Inflammatory macrophage (primary cell): ENCODE measurements at regions not wholly inside any gene's neighbourhood (a gene's known extent, or its start where the extent isn't known, plus 50 kb on each side); places are given as distances from the start of the nearest gene placed in this dataset.

ENCODE experiments used
- DNase-seq, 2 donors: peaks; one replicate each; pipeline ENCODE4 v3.0.0-alpha.2; 2020 to 2022

DNA sequence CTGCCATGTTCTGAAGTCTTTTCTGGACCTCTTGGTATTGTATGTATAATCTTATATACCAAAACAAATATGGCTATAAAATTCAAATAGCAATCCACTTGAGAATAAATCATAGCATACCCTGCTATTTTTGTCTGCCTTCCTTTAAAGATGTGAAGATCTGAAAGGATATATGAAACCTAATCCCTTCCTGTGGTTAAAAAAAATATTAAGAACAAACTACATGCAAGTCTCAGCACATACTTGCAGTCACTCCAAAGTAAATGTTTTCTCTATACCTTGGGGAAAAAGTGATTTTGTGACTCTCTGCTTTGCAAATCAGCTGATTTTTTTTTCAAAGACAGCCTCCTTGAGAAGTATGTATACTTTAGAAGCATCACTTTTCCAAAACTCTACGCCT lies 322.9 kb downstream of the ANKRD50 start:
- DNase-seq = no peak

DNA sequence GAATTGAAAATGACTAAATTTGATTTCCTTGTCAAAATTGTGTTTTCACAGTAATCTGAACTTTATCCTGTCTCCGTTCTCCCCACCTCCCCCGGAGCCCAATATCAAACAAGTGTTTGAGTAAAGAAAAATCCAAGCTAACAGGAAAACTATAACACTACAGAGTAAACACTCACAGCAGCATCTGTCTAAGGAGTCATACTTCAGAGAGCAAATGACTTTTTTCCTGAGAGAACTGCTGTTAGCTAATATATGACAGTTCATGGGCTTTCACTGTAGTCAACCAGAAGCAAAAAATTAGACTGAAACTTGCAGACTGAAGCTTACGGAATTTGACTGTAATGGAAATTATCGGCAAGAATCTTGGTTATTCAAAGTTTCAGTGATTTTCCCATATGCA lies 321.7 kb downstream of the ANKRD50 start:
- no peak for DNase-seq

DNA sequence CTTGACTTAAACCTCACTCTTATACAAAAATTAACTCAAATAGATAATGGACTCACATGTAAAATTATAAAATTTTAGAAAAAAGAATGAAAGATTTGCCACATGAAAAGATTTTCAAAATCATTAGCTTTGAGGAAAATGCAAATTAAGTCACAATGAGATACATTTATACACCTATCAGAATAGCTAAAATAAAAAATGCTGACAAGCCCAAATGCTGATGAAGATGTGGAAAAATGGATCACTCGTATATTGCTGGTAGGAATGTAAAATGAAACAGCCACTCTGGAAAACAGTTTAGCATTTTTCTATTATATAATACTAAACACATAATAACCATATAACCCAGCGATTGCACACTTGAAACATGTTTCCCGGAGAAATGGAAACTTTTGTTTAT lies 316.2 kb downstream of the ANKRD50 start:
- DNase-seq = no peak

DNA sequence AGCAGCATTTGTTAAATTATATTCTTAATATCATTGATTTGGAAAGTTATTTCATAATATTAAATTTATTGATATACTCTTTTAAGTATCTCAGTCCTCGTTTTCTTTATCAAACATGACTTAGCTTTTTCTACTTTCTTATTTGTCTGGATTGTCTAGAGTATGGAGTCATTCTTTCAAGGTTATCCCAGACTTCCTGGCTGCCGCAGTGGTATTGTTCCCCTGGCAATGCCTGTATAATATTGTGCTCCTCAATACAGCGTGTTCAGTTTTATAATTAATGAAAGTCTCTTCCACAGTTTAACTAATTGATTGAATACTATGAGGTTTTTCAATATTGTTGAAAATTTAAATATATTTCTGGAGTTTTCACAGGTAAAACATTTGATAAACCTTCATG lies 310.9 kb downstream of the ANKRD50 start:
- DNase-seq = no peak

DNA sequence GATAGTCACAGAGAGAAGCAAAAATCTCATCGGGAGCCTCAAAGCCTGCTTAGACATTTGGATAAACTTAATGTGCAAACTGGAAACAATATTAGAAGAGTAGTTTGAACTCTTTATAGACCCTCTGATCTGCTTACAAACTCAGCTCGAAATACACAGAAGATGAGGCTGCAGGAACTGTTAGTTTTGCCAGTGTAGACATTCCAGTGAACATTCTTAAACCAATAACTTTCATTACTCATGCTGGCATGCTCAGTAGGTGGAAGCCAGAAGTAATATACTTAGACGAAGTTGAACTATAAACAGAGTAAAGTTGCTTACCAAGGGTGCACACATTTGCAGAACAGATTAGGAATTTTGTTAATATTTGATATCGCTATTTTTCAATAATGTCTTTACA lies 303.5 kb downstream of the ANKRD50 start:
- DNase-seq = no peak

DNA sequence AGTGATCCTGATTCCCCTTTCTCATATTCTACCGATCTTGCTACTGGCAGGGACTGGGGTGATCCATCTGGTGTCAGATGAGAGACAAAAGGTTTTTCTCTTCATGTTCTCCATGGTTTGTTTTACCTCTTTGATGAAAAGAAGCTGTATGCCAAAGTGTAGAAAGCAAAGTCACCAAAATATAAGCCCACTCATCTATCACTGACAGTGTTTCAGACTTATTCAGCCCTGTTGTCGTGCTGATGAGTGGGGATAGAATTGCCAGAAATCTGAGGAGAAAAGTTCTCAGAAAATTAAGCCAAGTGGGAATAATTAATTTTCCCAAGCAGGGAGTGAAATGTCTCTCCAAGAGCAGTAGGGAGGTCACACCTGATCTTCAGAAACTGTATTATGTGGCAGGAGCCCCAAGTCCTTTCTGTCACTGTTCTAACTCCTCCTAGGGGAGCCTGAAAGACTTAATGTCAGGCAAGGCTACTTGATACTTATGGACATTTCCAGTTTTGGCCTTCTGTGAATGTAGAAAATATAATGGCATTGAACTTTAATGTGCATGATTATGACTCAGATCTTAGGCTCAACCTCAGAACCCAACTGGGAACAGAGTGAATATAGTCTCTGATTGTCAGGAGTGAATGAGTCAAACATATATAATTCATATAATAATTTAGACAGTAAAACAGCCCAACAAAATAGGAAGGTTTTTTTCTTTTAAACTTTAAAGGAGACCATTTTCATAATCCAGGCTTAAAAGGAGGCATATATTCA lies 298.1 kb downstream of the ANKRD50 start:
- no peak for DNase-seq

DNA sequence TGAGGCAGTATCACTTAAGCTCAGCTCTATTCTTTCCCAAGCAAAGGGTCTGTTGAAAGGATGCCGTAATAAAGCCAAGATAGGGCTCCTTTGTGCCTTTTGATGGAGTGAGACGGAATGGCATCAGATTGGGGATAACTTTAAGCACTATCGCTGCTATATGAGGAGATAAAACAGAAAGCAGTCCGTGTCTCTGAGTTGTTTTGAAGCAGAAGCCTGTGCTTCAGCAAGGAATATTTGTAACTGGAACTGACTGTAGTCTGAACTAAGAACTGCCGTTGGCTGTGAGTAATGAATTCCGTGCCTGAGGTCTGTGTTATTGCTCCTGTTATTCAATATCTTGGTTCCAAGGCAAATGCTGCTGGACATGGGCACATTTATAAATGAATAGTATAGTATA lies 297.4 kb downstream of the ANKRD50 start:
- DNase-seq = no peak

DNA sequence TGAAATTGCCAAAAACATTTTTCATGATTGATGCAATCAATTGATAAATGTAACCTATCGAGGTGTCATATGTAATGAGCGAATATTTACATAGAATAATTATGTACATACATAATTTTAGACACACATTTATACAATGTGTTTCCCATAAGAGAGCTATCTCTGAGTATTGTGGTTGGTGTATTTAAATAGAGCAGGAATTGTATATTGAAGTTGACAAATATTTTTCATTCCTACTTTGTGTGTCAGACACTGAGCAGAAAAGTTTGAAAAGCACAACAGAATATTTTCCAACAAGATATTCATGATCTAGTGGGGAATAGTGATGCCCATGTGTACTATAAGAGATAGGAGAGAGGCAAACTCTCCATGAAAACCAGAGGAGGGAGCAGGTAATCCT lies 295.2 kb downstream of the ANKRD50 start:
- no peak for DNase-seq

DNA sequence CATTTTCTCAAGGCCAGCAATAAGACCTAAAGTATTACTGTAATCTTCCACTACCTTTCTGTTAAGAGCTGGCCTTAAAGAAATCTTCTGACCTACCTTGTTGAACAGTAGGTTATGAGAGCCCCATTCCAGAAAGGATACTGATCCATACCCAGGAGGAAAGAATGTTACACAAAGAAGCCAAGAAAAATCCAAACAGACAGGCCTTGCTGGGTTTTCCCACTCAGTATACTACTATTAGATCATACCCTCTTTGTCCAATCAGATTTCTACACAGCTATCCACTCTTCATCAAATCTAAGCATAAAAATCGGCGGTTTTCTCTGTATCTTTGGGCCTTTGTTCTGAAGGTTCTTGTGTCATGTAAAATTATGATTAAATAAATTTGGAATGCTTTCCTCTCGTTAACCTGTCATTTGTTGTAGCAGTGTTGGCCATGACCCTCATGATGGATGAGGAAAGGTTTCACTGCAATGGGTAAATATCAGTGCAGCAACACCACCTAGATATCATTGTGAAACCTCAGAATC lies 292.3 kb downstream of the ANKRD50 start:
- no peak for DNase-seq

DNA sequence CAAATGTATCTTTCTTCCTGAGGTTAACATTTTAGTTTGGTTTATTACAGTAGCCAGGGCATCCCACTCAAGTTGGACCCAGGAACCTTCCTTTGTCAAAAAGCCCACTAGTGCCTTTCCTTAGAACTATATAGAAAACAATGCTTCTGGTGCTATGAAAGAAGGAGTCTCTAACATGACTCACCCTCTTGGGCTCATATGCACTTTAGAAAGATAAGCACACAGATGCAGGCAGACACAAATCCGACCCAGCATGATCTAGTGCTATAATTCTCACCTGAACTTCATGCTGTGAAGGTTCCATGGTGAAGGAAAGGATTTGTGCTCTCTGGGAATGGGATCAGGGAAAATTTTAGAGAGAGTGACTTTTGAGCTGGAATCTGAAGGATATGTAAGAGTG lies 289.4 kb downstream of the ANKRD50 start:
- no peak for DNase-seq

DNA sequence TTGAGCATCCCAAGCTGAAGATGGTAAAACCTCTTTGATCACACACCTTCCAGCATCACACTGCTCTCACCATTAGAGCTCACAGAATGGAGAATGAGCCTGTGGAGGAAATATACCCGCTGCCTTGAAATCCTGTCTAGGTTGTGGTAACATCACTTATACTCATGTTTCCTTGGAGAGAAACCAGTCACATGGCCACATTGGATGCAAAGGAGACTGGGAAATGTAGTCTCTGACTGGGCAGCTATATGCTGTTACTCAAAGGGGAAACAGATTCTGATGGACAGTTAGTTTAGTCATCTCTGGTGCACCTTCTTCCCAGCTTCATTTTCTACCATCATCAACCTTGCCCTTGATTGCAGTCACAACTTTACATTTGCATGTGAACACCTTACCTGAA lies 286.3 kb downstream of the ANKRD50 start:
- no peak for DNase-seq

DNA sequence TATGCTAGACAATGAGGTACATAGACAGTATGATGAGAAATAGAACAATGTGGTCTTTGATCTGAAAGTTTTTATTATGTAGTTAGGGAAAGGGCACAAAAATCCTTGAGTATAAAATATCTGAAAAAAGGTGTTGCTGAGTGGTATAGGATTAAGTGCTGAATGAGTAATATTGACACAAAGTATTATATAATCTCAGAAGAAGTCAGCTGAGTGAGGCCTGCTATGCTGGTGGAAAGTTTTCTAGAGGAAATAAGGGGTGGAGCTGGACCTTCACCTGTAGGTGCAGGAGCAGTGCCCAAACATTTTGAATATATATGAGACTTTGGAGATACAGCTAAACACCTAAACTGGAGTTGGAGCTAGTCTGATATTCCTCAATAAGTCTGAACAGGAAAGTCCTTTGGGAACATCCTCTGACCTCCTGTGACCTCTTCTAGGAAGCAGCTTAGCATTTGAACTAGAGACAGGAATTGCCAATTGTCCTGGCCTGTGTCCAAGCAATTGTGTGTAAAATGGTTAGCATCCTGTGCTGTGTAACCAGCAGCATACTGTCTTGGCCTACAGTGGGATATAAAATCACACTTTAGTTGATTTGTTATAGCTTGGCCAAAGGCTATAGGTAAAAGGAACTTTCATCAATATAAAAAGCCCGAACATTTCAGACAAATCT lies 285.3 kb downstream of the ANKRD50 start:
- DNase-seq = no peak

DNA sequence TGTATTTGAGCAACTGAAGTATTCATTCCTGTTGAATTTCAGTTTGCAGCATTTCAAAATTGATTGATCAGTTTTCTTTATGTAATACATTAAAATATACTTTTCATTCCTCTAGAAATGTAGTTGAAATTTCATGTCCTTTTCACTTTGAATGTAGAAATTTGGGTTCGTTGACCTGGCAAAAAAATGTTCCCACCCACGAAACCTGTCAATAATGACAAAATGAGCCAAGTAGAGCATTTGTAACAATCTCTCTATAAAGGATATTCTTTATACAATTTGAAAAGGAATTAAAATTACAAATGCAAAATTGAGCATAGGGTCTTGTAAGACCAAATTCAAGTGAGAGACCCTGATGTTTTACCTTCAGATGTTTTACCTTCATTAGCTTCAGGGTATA lies 283.9 kb downstream of the ANKRD50 start:
- DNase-seq = no peak

DNA sequence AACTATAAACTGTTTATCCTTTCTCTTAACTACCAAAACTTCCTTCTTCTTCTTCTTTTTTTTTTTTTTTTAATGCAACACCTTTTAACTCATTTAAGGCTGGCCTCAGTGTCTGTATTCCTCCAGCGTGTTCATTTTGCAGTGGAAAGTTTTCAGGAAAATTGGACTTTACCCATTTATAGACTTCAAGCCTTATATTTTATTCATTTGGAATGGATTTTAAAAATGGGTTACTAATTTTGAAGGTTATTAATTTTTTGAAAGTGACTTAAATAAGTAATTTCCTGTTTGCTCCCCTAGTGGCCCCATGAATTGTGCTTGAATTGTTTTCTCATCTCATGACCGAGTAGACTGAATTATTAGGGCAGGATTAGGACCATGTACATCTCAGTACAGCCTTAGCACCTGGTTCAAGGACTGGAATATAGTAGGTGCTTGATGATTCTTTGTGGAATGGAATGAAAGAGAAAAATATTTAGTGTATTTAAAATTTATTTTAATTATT lies 282.7 kb downstream of the ANKRD50 start:
- no peak for DNase-seq

DNA sequence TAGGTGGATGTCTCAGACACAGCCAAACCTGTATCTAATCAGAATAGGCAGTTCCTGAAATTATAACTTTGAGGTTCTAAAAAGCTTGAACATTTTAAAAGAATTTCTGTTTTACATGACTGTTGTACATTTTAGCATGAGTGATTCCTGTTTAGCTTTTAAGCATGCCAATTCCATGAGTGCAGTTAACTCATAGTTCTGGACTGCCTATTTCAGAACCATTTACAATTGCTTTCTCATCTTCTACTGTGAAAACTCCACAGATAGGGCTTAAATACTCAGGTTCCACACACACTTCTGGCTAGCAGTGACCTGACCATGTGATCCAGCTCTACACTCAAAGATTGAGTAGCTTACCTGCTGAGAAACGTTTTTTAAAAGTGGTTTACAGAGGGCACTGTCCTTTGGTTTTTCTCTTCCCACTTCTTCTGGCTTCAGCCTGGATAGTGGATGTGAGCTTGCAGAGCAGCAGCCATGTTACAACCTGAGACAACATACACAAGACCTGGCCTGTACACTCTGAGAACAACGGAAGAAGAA lies 280.8 kb downstream of the ANKRD50 start:
- no peak for DNase-seq

DNA sequence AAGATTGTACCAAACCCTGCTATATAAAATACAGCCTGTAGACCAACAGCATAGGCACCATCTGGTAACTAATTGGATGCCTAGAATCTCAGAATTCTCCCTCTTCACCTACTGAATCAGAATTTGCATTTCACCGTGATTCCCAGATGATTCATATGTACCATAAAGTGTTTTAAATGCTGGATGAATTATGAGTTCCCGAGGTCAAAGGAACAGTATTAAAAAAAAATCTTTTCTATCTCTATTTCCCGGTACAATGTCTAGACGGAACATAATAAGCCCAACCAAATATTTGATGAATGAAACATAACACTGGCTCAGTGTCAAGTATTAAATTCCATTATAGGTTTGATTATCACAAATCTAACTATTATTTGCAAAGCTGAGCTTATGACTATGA lies 280.0 kb downstream of the ANKRD50 start:
- no peak for DNase-seq

DNA sequence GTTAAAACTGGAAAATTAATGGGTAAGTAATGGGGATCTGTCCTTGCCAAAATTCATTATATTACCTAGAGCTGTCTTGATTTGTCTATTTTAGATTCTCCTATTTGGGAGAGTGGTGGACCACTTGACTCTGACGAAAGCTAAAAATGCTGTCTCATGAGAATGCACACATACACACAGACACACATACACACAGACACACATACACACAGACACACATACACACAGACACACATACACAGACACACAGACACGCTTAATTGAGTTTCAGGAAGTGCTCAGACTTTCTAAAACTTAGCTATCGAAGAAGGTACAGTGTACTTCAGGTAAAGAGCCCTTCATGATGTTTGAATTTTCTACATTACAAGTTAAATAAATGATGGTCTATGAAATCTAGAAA lies 279.5 kb downstream of the ANKRD50 start:
- no peak for DNase-seq

DNA sequence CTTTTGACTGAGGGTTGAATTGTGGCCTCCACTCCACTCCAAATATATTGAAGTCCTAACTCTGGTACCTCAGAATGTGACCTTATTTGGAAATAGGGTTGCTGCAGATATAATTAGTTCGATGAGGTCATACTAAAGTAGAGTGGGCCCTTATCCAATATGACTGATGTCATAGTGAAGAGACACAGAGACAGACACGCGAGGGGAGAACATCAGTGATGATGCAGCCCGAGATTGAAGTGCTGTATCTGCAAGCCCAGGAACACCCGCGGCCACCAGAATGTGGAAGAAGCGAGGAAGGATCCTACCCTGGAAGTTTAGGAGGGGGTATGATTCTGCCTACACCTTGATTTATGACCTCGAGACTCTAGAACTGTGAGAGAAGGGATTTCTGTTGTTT lies 279.0 kb downstream of the ANKRD50 start:
- DNase-seq = no peak

DNA sequence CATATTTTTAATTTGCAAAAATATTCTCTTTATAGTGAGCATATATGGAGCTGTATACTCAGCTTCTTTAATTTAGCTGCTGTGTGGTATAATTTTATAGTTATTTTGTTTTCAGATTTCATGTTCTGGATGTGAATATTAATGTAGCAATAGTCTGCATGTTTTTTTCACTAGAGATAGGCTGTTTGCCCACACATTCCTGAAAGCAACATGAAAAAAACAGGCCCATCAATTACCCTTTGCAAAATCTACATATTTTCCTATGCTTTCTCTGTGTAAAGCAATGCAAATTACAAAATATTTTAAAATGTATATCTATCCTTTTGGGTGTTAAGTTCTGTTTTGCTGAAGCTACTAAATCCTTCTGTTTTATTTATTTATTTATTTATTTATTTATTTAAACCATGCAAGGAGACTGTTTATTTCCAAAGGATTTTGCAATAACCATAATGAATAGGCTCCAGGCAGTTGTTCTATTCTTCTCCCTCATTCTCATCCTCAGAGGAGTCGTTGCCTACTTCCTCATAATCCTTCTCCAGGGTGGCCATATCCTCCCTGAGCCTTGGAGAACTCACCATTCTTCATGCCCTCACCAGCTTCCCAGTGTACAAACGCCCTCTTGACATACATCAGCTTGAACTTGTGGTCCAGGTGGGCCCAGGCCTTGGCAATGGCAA lies 277.1 kb downstream of the ANKRD50 start:
- DNase-seq = no peak

DNA sequence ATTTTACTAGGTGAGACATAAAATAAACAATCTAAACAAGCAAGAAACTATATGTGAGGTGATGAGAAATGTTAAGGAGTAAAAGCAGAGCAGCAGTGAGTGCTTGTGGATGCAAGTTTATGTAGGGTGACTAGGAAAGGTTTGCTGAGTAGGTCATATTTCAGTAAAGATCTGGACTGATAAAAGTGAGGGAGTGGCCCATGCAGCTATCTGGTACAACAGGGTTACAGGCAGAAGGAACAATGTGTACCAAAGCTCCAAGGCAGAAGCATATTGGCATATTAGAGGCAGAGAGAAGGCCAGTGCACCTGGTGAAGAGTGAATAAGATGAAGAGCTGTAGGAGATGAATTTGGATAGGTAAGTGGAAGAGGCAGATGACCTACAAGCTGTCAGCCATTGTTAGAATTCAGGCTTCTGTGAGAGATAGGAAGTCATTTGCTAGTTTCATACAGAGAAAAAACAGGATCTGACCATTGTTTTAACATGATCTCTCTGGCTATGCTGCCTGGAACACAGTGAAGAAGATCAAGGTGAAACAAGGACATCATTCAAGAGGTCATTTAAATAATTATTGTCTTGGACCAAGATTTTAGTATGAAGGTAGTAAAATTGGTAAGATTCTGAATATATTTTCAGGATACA lies 274.6 kb downstream of the ANKRD50 start:
- DNase-seq = no peak

DNA sequence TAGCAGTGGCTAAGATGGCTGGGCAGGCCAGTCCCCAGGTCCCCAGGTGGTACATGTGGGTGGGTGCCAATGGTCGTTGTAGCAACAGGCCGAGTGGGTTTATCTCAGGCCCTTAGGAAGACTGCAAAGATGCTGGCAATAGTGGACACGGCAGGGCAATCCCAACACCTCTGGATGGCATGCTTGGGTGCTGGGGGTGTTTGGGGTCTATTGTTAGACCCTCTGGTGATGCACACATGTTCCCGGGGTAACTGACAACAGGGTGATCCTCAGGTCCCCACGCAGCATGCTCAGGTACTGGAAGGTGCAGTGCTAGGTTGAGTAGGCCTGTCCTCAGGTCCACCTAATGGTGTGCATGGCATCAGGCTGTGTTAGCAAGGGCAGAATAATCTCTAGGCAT lies 267.5 kb downstream of the ANKRD50 start:
- DNase-seq = no peak

DNA sequence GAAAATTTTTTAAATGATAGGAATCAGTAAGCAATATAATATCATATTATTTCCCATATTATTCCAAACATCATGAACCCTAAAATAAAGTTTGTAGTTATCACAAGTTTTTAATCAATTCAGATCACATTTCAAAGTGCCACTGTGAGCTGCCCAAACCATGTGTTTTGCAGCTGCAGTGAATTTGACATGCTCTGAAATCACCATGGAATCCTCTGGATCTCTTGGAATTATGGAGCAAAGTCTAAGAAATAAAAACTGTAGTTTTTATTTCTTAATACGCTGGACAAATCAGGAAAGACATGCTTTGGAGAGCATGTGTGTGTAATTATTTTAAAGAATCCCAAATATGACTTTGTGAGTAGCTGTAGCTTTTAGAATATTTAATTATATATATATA lies 262.7 kb downstream of the ANKRD50 start:
- DNase-seq = no peak

DNA sequence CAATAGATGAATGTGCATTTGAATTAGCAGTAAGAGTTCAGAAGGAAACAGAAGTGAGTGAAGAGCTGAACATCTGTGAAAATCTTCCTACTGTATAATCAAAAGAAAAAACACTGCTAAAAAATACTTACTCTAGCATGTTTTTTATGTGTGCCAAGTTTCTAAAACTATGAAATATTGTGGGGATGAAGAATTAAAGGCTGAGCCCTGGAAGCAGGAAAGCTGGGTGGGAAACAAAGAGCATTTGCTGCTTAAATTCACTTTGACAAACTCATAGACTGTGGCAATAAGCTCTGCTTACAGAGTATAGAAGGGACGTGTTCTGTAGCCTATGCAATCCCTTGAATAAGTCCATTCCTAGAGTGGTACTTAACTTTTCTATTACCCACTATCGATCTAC lies 261.7 kb downstream of the ANKRD50 start:
- no peak for DNase-seq
